Lower leg skin (tissue), 4 donors: ENCODE measurements at regions not wholly inside any gene's neighbourhood (a gene's known extent, or its start where the extent isn't known, plus 50 kb on each side); places are given as distances from the start of the nearest gene placed in this dataset.

Experiments
- DNase-seq, 2 donors: peaks; one replicate each; pipeline ENCODE4 v3.0.0-alpha.2; 2019; ENCODE audit warnings: low spot score in 2 of 2
- H3K4me3 ChIP-seq: fragments of 200-600 bp; sonication (generic); 2 replicates; pipeline ENCODE4 v1.5.1; 2017; ENCODE audit warnings: mild to moderate bottlenecking, low read depth; ENCODE audit not compliant: poor library complexity, severe bottlenecking
- CTCF ChIP-seq, 3 donors: fragments of 450-650 bp; IDR thresholded peaks; one replicate each; pipeline ENCODE4 v1.5.1; 2016; ENCODE audit warnings: antibody characterized with exemption in 3 of 3, mild to moderate bottlenecking in 3 of 3, moderate library complexity in 2 of 3
- POLR2A ChIP-seq, 2 donors: fragments of 450-650 bp; IDR thresholded peaks; one replicate each; pipeline ENCODE4 v1.6.1; 2016 to 2017; ENCODE audit warnings: antibody characterized with exemption in 2 of 2, mild to moderate bottlenecking in 1 of 2, moderate library complexity in 1 of 2
- WGBS, 2 donors: methylation state at CpG; one replicate each; pipeline ENCODE4 v1.1.5; 2018; 5-methylcytosine and 5-hydroxymethylcytosine counted together
- intact Hi-C: fragments of 100-400 bp; cut with DNase I; formaldehyde crosslinking; loops from one replicate; pipeline ENCODE4 v1.15.0; 2023; ENCODE audit warnings: low total_unique reads

- intact Hi-C loops = no loop called here
- DNase-seq = no peak
- 34 to 35% methylated on average over 5 of the region's 5 CpGs for WGBS, 2 donors
- H3K4me3 ChIP-seq = no peak overlapping the region
- TF ChIP-seq CTCF (IDR thresholded peaks at IDR 0.05) (no peak), POLR2A (IDR thresholded peaks at IDR 0.05) (no peak)
Measured at GRCh38 chr3:468172-468571, 271.6 kb downstream of the CHL1 start.

- no peak for DNase-seq
- 60 to 65% methylated on average over 5 of the region's 5 CpGs for WGBS, 2 donors
- TF ChIP-seq POLR2A (IDR thresholded peaks at IDR 0.05) (no peak), CTCF (IDR thresholded peaks at IDR 0.05) (no peak)
- no peak overlapping the region for H3K4me3 ChIP-seq
- intact Hi-C loops = no loop called here
Measured at GRCh38 chr3:473033-473800, 276.7 kb downstream of the CHL1 start.

GRCh38 chr3:474828-475227 lies 278.3 kb downstream of the CHL1 start:
- H3K4me3 ChIP-seq = no peak overlapping the region
- DNase-seq = no peak
- intact Hi-C loops = no loop called here
- TF ChIP-seq CTCF (IDR thresholded peaks at IDR 0.05) = no peak
- WGBS, 2 donors = 77 to 90% methylated on average over 1 of the region's 1 CpG

- H3K4me3 ChIP-seq = no peak overlapping the region
- intact Hi-C loops = no loop called here
- no peak for DNase-seq
- TF ChIP-seq POLR2A (IDR thresholded peaks at IDR 0.05) (no peak), CTCF (IDR thresholded peaks at IDR 0.05) (no peak)
- 79 to 87% methylated on average over 1 of the region's 1 CpG for WGBS, 2 donors
Measured at GRCh38 chr3:480070-480469, 283.5 kb downstream of the CHL1 start.

GRCh38 chr3:481111-481510 lies 284.5 kb downstream of the CHL1 start:
- no peak overlapping the region for H3K4me3 ChIP-seq
- DNase-seq = no peak
- intact Hi-C loops = no loop called here
- WGBS, 2 donors = 41 to 44% methylated on average over 3 of the region's 3 CpGs
- TF ChIP-seq CTCF (IDR thresholded peaks at IDR 0.05) (no peak), POLR2A (IDR thresholded peaks at IDR 0.05) (no peak)

GRCh38 chr3:481680-482079 lies 285.1 kb downstream of the CHL1 start:
- TF ChIP-seq CTCF (IDR thresholded peaks at IDR 0.05) (no peak), POLR2A (IDR thresholded peaks at IDR 0.05) (no peak)
- 31 to 40% methylated on average over 3 of the region's 3 CpGs for WGBS, 2 donors
- no peak overlapping the region for H3K4me3 ChIP-seq
- intact Hi-C loops = no loop called here
- no peak for DNase-seq
